ENCODE measurements at regions not wholly inside any gene's neighbourhood (a gene's known extent, or its start where the extent isn't known, plus 50 kb on each side); places are given as distances from the start of the nearest gene placed in this dataset.
A peak's percentile ranks its signal among the peaks of the same experiment; 100 is the strongest.

DNA sequence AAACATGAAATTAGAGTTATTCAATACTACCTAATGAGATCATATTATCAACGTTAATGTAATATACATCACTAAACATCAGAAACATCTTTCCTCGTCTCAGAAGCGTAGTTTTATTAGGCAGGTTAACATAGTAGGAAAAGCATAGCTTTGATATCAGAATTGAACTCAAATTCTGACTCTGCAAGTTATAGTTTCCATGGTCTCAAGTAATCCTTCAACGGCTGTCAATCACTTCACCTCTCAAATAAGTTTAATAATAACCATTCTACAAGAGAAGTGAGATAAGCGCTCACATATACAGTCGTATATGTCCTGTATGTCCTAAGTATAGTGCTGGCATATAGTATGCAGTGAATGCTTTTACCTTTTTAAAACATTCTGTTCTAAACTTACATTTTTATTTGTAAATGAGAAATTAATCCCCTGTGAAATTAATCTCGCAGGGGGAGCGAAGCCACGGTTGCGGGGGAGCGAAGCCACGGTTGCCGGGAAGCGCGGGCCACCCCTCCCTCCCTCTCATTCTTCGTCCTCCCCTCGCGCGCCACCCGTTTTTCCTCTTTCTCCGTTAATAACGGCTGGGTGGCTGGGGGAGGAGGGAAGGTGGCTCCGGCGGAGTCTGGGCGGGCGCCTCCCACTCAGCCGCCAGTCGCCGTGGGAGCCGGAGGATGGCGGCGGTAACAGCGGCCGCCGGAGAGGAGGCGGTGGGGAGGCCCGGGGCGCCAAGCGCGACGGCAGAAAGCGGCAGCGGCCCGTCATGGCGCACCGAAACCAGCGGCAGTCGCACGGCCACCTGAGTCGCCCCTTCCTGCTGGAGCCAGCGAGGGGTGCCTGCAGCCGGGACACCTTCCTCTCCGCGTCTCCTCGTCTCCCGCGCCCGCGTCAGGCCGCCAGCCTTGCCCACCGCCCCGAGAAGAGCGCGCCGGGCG is 163.8 kb downstream of the KBTBD2 start:
- TF ChIP-seq TAF1 (IDR thresholded peaks at IDR 0.05; ENCODE audit: low read depth) (peak; percentile 29; the same call in 1 of the 2 replicates), YY1 (IDR thresholded peaks at IDR 0.05; ENCODE audit: low read depth) (0 out of 2 replicates have a peak, but pooled peaks have one; percentile 34)

DNA sequence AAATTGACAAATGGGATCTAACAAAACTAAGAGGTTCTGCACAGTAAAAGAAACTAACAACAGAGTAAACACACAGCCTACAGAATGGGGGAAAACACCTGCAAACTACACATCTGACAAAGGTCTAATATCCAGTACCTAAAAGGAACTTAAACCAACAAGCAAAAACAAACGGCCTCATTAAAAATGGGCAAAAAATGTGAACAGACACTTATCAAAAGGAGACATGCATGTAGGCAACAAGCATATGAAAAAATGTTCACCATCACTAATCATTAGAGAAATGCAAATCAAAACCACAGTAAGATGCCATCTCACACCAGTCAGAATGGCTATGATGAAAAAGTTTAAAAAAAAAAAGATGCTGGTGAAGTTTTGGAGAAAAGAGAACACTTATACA is 197.4 kb downstream of the KBTBD2 start:
- TF ChIP-seq, protein P1, sequence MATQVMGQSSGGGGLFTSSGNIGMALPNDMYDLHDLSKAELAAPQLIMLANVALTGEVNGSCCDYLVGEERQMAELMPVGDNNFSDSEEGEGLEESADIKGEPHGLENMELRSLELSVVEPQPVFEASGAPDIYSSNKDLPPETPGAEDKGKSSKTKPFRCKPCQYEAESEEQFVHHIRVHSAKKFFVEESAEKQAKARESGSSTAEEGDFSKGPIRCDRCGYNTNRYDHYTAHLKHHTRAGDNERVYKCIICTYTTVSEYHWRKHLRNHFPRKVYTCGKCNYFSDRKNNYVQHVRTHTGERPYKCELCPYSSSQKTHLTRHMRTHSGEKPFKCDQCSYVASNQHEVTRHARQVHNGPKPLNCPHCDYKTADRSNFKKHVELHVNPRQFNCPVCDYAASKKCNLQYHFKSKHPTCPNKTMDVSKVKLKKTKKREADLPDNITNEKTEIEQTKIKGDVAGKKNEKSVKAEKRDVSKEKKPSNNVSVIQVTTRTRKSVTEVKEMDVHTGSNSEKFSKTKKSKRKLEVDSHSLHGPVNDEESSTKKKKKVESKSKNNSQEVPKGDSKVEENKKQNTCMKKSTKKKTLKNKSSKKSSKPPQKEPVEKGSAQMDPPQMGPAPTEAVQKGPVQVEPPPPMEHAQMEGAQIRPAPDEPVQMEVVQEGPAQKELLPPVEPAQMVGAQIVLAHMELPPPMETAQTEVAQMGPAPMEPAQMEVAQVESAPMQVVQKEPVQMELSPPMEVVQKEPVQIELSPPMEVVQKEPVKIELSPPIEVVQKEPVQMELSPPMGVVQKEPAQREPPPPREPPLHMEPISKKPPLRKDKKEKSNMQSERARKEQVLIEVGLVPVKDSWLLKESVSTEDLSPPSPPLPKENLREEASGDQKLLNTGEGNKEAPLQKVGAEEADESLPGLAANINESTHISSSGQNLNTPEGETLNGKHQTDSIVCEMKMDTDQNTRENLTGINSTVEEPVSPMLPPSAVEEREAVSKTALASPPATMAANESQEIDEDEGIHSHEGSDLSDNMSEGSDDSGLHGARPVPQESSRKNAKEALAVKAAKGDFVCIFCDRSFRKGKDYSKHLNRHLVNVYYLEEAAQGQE (IDR thresholded peaks at IDR 0.05; ENCODE audit: low read depth) = no peak
- TF ChIP-seq FOXM1 (IDR thresholded peaks at IDR 0.05; ENCODE audit: borderline replicate concordance, low read depth) = no peak
- TF ChIP-seq TEAD4 (IDR thresholded peaks at IDR 0.05) = no peak
- no peak for TF ChIP-seq EP300 (IDR thresholded peaks at IDR 0.05; ENCODE audit: borderline replicate concordance)
- TF ChIP-seq TCF12 (IDR thresholded peaks at IDR 0.05; ENCODE audit: low read depth) = no peak
- no peak for TF ChIP-seq CREB1 (IDR thresholded peaks at IDR 0.05; ENCODE audit: low read depth)
- TF ChIP-seq RAD21 (IDR thresholded peaks at IDR 0.05; ENCODE audit: low read depth) = no peak
- TF ChIP-seq CEBPB (IDR thresholded peaks at IDR 0.05) = no peak
- no peak for TF ChIP-seq NFIC (IDR thresholded peaks at IDR 0.05)
- TF ChIP-seq TAF1 (IDR thresholded peaks at IDR 0.05; ENCODE audit: low read depth) = no peak
- TF ChIP-seq, protein P2, sequence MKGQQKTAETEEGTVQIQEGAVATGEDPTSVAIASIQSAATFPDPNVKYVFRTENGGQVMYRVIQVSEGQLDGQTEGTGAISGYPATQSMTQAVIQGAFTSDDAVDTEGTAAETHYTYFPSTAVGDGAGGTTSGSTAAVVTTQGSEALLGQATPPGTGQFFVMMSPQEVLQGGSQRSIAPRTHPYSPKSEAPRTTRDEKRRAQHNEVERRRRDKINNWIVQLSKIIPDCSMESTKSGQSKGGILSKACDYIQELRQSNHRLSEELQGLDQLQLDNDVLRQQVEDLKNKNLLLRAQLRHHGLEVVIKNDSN (IDR thresholded peaks at IDR 0.05) = no peak
- TF ChIP-seq YY1 (IDR thresholded peaks at IDR 0.05; ENCODE audit: low read depth) = no peak
- TF ChIP-seq ZBTB7A (IDR thresholded peaks at IDR 0.05; ENCODE audit: low read depth) = no peak
- no peak for TF ChIP-seq EGR1 (IDR thresholded peaks at IDR 0.05)
- TF ChIP-seq, protein P3, sequence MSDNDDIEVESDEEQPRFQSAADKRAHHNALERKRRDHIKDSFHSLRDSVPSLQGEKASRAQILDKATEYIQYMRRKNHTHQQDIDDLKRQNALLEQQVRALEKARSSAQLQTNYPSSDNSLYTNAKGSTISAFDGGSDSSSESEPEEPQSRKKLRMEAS (IDR thresholded peaks at IDR 0.05) = no peak

DNA sequence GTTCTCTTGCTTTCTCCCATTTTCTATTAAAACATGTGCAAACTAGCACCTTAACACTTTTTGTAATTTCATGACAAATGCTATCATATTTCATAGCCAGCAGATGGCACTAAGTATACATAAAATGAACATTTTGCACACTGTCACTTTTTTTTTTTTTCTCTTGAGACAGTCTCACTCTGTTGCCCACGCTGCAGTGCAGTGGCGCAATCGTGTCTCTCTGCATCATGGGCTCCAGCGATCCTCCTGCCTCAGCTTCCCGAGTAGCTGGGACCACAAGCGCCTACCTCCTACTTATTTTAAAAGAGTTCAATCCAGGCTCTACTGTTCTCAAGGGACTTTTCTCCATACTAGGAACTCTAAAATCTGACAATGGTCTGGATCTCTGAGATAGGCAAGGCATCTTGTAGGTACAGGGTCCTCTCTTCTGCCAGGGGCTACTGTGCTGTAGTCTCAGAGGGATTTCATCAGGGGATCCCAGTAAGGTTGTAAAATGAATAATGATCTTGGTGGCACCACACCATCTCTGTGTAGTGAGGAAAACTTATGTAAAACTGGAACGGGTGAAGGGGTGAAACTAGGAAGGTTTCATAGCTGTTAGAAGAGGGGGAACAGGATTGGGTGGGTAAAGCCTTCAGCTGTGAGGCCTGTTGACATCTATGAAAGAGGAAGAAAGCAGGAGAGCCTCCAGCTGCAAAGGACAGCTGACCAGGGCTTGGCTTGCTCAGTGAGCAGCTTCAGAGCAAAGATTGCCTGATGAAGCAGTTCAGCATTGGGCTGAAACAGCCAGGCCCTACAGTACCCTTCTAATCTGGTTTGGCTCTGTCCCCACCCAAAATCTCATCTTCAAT is 196.9 kb downstream of the AVL9 start:
- TF ChIP-seq CEBPB (IDR thresholded peaks at IDR 0.05) = peak; percentile 77
- TF ChIP-seq RAD21 (IDR thresholded peaks at IDR 0.05; ENCODE audit: low read depth) = peak; percentile 43

DNA sequence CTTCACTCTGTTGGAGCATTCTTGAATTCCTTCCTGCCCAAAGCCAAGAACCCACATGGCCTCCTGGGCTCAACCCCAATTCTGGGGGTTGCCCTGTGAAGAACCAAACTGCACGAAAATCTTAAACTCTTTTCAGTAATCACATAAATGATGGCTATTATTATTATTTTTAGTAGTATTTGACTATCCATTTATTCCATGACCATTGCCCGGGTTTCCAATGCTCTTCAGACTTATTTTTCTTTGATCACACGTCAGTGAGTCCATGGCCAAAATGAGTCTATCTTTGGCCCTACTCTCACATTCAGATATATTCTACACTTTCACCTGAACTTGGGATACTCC is 185.9 kb downstream of the AVL9 start:
- TF ChIP-seq RAD21 (IDR thresholded peaks at IDR 0.05; ENCODE audit: low read depth) (no peak), CEBPB (IDR thresholded peaks at IDR 0.05) (no peak), FOXM1 (IDR thresholded peaks at IDR 0.05; ENCODE audit: borderline replicate concordance, low read depth) (no peak), NFIC (IDR thresholded peaks at IDR 0.05) (no peak), TEAD4 (IDR thresholded peaks at IDR 0.05) (no peak)

DNA sequence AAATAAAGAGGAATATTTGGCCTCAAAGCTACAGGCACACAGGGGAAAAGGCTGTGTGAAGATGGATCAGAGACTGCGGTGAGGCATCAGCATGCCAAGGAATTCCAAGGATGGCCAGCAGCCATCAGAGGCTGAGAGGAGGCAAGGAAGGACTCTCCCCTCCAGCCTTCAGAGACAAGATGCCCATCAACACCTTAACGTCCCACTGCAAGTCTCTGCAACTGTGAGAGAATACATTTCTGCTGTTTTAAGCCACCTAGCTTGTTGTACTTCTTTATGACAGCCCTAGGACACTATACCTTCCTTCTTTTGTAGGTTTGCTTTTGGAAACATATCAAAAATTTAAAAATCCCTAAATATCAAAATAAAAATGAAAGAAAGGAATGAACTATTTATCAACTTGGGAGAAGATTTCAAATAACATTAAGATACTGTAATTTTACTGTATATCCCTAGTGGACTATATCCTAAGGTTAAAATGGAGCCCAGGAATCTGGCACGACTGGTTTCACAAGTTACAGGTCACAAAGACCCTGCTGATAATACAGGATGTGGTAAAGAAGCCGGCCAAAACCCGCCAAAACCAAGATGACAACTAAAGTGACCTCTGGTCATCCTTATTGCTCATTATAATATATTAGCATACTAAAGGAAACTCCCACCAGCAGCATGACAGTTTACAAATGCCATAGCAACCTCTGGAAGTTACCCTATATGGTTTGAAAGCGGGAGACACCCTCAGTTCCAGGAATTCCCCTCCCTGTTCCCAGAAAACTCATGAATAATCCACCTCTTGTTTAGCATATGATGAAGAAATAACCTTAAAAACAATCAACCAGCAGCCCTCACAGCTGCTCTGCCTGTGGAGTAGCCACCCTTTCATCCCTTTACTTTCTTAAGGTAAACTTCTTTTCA is 185.2 kb downstream of the AVL9 start:
- peak; percentile 60 for TF ChIP-seq NFIC (IDR thresholded peaks at IDR 0.05)
- TF ChIP-seq ZBTB7A (IDR thresholded peaks at IDR 0.05; ENCODE audit: low read depth) = no peak
- TF ChIP-seq EP300 (IDR thresholded peaks at IDR 0.05; ENCODE audit: borderline replicate concordance) = peak; percentile 41; the same call in 1 of the 2 replicates
- TF ChIP-seq FOXM1 (IDR thresholded peaks at IDR 0.05; ENCODE audit: borderline replicate concordance, low read depth) = no peak
- TF ChIP-seq TAF1 (IDR thresholded peaks at IDR 0.05; ENCODE audit: low read depth) = no peak
- TF ChIP-seq, protein P2 (IDR thresholded peaks at IDR 0.05) = no peak
- TF ChIP-seq TEAD4 (IDR thresholded peaks at IDR 0.05) = peak; percentile 86

DNA sequence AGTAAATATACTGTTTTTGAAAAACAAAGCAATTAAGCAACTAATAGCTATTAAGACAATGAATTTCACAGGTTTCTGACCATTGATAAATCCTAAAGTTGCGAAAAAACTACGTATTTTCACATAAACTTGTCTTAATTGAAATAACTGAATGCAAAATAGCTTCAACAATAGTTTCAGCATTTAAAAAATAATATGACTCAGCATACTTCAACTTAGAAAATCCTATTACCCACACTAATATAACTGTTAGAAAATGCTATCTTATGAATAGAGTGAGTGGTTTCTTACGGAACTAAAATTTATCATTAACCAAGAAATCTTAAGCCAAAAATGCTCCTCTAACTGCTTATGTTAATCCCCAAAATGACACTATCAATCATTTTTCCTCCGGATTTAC is 183.9 kb downstream of the AVL9 start:
- TF ChIP-seq CREB1 (IDR thresholded peaks at IDR 0.05; ENCODE audit: low read depth) (no peak), NFIC (IDR thresholded peaks at IDR 0.05) (no peak), ZBTB7A (IDR thresholded peaks at IDR 0.05; ENCODE audit: low read depth) (no peak), EP300 (IDR thresholded peaks at IDR 0.05; ENCODE audit: borderline replicate concordance) (no peak), EGR1 (IDR thresholded peaks at IDR 0.05) (no peak), FOXM1 (IDR thresholded peaks at IDR 0.05; ENCODE audit: borderline replicate concordance, low read depth) (no peak), TCF12 (IDR thresholded peaks at IDR 0.05; ENCODE audit: low read depth) (no peak), TAF1 (IDR thresholded peaks at IDR 0.05; ENCODE audit: low read depth) (no peak), TEAD4 (IDR thresholded peaks at IDR 0.05) (no peak)
- TF ChIP-seq, protein P2 (IDR thresholded peaks at IDR 0.05) = no peak
- TF ChIP-seq, protein P1 (IDR thresholded peaks at IDR 0.05; ENCODE audit: low read depth) = no peak
- TF ChIP-seq, protein P3 (IDR thresholded peaks at IDR 0.05) = no peak
